PC-3 (cell line): ENCODE measurements at regions not wholly inside any gene's neighbourhood (a gene's known extent, or its start where the extent isn't known, plus 50 kb on each side); places are given as distances from the start of the nearest gene placed in this dataset.

Experiments
- EZH2 ChIP-seq: fragments of 300-600 bp; sonication (generic); IDR thresholded peaks from one replicate; pipeline ENCODE4 v1.6.1; 2017; ENCODE audit warnings: antibody characterized with exemption, mild to moderate bottlenecking, low read length; ENCODE audit not compliant: unreplicated experiment
- EZH2phosphoT487 ChIP-seq: fragments of 300-600 bp; sonication (generic); IDR thresholded peaks from 2 replicates; pipeline ENCODE4 v1.6.1; 2018; ENCODE audit warnings: mild to moderate bottlenecking, antibody characterized with exemption, low read length, borderline replicate concordance
- TF ChIP-seq, protein P1 (sequence below): fragments of 300-600 bp; sonication (generic); conservative IDR thresholded peaks from 2 replicates; pipeline ENCODE4 v1.5.1; 2017; ENCODE audit warnings: antibody characterized with exemption, low read depth, mild to moderate bottlenecking, low read length

DNA sequence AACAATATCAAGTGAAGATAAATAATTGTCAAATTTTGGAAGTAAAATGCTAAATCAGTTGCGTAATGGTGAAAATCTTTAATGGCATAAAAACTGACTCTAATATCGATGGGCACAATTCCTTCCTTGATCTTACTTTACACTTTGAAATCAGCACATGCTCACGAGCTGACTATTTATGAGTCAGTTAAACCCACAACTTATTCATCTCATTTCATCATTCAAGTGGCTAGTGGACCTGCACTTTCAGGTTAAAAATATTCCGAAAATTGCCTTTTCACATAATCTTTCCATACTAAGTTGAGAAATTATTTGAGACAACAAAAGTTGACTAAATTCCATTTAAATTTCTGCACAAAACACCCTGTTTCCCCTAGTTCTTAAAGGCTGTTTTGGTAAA, 582.1 kb upstream of the TENM3 start:
- TF ChIP-seq, protein P1, sequence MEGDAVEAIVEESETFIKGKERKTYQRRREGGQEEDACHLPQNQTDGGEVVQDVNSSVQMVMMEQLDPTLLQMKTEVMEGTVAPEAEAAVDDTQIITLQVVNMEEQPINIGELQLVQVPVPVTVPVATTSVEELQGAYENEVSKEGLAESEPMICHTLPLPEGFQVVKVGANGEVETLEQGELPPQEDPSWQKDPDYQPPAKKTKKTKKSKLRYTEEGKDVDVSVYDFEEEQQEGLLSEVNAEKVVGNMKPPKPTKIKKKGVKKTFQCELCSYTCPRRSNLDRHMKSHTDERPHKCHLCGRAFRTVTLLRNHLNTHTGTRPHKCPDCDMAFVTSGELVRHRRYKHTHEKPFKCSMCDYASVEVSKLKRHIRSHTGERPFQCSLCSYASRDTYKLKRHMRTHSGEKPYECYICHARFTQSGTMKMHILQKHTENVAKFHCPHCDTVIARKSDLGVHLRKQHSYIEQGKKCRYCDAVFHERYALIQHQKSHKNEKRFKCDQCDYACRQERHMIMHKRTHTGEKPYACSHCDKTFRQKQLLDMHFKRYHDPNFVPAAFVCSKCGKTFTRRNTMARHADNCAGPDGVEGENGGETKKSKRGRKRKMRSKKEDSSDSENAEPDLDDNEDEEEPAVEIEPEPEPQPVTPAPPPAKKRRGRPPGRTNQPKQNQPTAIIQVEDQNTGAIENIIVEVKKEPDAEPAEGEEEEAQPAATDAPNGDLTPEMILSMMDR = no peak
- TF ChIP-seq EZH2phosphoT487 (no peak), EZH2 (no peak)
